Endodermal cell (in vitro differentiated cells): ENCODE measurements at regions not wholly inside any gene's neighbourhood (a gene's known extent, or its start where the extent isn't known, plus 50 kb on each side); places are given as distances from the start of the nearest gene placed in this dataset.
"Not testable (repeated sequence)": the region's sequence is repeated elsewhere in the genome, so short reads cannot be mapped to it uniquely, and the experiment has no call there.

Source experiments
- DNase-seq: peaks from one replicate; pipeline ENCODE4 v3.0.0-alpha.2; 2017
- H3K27ac ChIP-seq: 2 replicates; pipeline ENCODE4 v1.5.1; 2013; ENCODE audit warnings: mild to moderate bottlenecking, low read depth, low read length, moderate library complexity
- H3K27me3 ChIP-seq: 2 replicates; pipeline ENCODE4 v1.6.1; 2013; ENCODE audit warnings: mild to moderate bottlenecking, low read length, moderate library complexity; ENCODE audit not compliant: insufficient read depth, control insufficient read depth, poor library complexity, severe bottlenecking
- H3K36me3 ChIP-seq: 2 replicates; pipeline ENCODE4 v1.7.0; 2013; ENCODE audit warnings: mild to moderate bottlenecking, low read length, moderate library complexity; ENCODE audit not compliant: control insufficient read depth, insufficient read depth
- H3K4me1 ChIP-seq: one replicate; pipeline ENCODE4 v1.7.0; 2013; ENCODE audit warnings: low read length; ENCODE audit not compliant: control insufficient read depth, insufficient read depth
- H3K4me3 ChIP-seq: 2 replicates; pipeline ENCODE4 v1.5.1; 2013; ENCODE audit warnings: mild to moderate bottlenecking, low read length, moderate library complexity
- H3K9ac ChIP-seq: 2 replicates; pipeline ENCODE4 v1.6.1; 2013; ENCODE audit warnings: mild to moderate bottlenecking, low read length, moderate library complexity; ENCODE audit not compliant: poor library complexity, severe bottlenecking; ENCODE audit errors: extremely low read depth
- H3K9me3 ChIP-seq: 2 replicates; pipeline ENCODE4 v1.6.1; 2013; ENCODE audit warnings: mild to moderate bottlenecking, low read length, moderate library complexity; ENCODE audit not compliant: control insufficient read depth
- H3K27ac Mint-ChIP-seq: 2 replicates; pipeline ENCODE4 v1.8.0; 2020; ENCODE audit warnings: mixed read lengths
- H3K27me3 Mint-ChIP-seq: 2 replicates; pipeline ENCODE4 v1.8.0; 2021; ENCODE audit warnings: mild to moderate bottlenecking, mixed read lengths; ENCODE audit not compliant: insufficient read depth
- H3K36me3 Mint-ChIP-seq: 2 replicates; pipeline ENCODE4 v1.8.0; 2020; ENCODE audit warnings: low read depth, mixed read lengths
- H3K4me1 Mint-ChIP-seq: 2 replicates; pipeline ENCODE4 v1.8.0; 2020; ENCODE audit warnings: mixed read lengths
- H3K4me3 Mint-ChIP-seq: 2 replicates; pipeline ENCODE4 v1.8.0; 2020; ENCODE audit warnings: mild to moderate bottlenecking, moderate library complexity, mixed read lengths
- H3K9me3 Mint-ChIP-seq: 2 replicates; pipeline ENCODE4 v1.8.0; 2020; ENCODE audit warnings: mild to moderate bottlenecking, mixed read lengths
- CTCF ChIP-seq: fragments of 200-600 bp; sonication (generic); conservative IDR thresholded peaks from 2 replicates; pipeline ENCODE4 v1.5.0; 2021; ENCODE audit warnings: antibody characterized with exemption, mild to moderate bottlenecking
- WGBS, 2 experiments: methylation state at CpG; one replicate each; pipeline versions ENCODE4 v1.1.5 to v1.1.7; 2013; ENCODE audit warnings: missing lambda C conversion rate in 2 of 2, mixed read lengths in 1 of 2; ENCODE audit not compliant: insufficient coverage in 1 of 2, insufficient read length in 1 of 2; 5-methylcytosine and 5-hydroxymethylcytosine counted together

- WGBS, 2 experiments: 80 to 88% methylated on average over 4 to 5 of the region's 5 CpGs
These were observed 302.4 kb upstream of the SFSWAP start for GRCh38 chr12:131408484-131408883.

GRCh38 chr12:131409211-131409610 is 301.7 kb upstream of the SFSWAP start:
- peaks cover 26% of the 10 kb centered on the region for H3K27me3 Mint-ChIP-seq
- H3K4me3 Mint-ChIP-seq: no peak overlapping the region
- DNase-seq: no peak
- no peaks in the 10 kb centered on the region for H3K4me1 Mint-ChIP-seq
- no peaks in the 10 kb centered on the region for H3K36me3 Mint-ChIP-seq
- no peak overlapping the region for H3K9ac ChIP-seq
- no peak overlapping the region for H3K27ac Mint-ChIP-seq
- H3K36me3 ChIP-seq: no peaks in the 10 kb centered on the region
- H3K27ac ChIP-seq: no peak overlapping the region
- no peaks in the 10 kb centered on the region for H3K27me3 ChIP-seq
- H3K9me3 ChIP-seq: no peaks in the 10 kb centered on the region
- no peak for TF ChIP-seq CTCF
- 73% methylated on average over 1 of the region's 1 CpG; no CpG with 5 or more reads in 1 of the 2 experiments for WGBS, 2 experiments
- no peak overlapping the region for H3K4me3 ChIP-seq
- H3K9me3 Mint-ChIP-seq: peaks cover 3% of the 10 kb centered on the region
- H3K4me1 ChIP-seq: no peaks in the 10 kb centered on the region

More at GRCh38 chr12:131408484-131408883, 302.4 kb upstream of the SFSWAP start:
- Histone ChIP-seq H3K27ac (no peak overlapping the region), H3K36me3 (no peaks in the 10 kb centered on the region), H3K4me3 (no peak overlapping the region), H3K4me1 (no peaks in the 10 kb centered on the region), H3K9me3 (no peaks in the 10 kb centered on the region), H3K27me3 (no peaks in the 10 kb centered on the region), H3K9ac (no peak overlapping the region)
- no peaks in the 10 kb centered on the region for H3K36me3 Mint-ChIP-seq
- no peak for DNase-seq
- no peak overlapping the region for H3K4me3 Mint-ChIP-seq
- peaks cover 3% of the 10 kb centered on the region for H3K9me3 Mint-ChIP-seq
- no peak overlapping the region for H3K27ac Mint-ChIP-seq
- H3K4me1 Mint-ChIP-seq: no peaks in the 10 kb centered on the region
- peaks cover 26% of the 10 kb centered on the region for H3K27me3 Mint-ChIP-seq
- no peak for TF ChIP-seq CTCF

- H3K27me3 ChIP-seq, H3K4me3 ChIP-seq, H3K4me3 Mint-ChIP-seq, H3K9ac ChIP-seq, H3K27ac ChIP-seq, H3K36me3 Mint-ChIP-seq, DNase-seq, H3K4me1 Mint-ChIP-seq, H3K9me3 ChIP-seq, H3K36me3 ChIP-seq, H3K27ac Mint-ChIP-seq, H3K4me1 ChIP-seq, H3K9me3 Mint-ChIP-seq: not testable (repeated sequence)
- peaks cover 15% of the 10 kb centered on the region for H3K27me3 Mint-ChIP-seq
- WGBS, 2 experiments: 87 to 98% methylated on average over 5 to 6 of the region's 7 CpGs
These were observed 299.1 kb upstream of the SFSWAP start for GRCh38 chr12:131411827-131412226.

- Mint-ChIP-seq H3K4me3 (no peak overlapping the region), H3K36me3 (no peaks in the 10 kb centered on the region), H3K9me3 (peaks cover 14% of the 10 kb centered on the region), H3K27ac (no peak overlapping the region), H3K4me1 (no peaks in the 10 kb centered on the region), H3K27me3 (peaks cover 10% of the 10 kb centered on the region)
- no peak for DNase-seq
- H3K36me3 ChIP-seq: no peaks in the 10 kb centered on the region
- no peak overlapping the region for H3K27ac ChIP-seq
- no peak for TF ChIP-seq CTCF
- H3K9ac ChIP-seq: no peak overlapping the region
- H3K4me1 ChIP-seq: no peaks in the 10 kb centered on the region
- H3K4me3 ChIP-seq: no peak overlapping the region
- no peaks in the 10 kb centered on the region for H3K9me3 ChIP-seq
- 89 to 93% methylated on average over 7 to 8 of the region's 8 CpGs for WGBS, 2 experiments
- H3K27me3 ChIP-seq: no peaks in the 10 kb centered on the region
These were observed 297.9 kb upstream of the SFSWAP start for GRCh38 chr12:131413006-131413405.
